AG04449 (cell line): ENCODE measurements at regions not wholly inside any gene's neighbourhood (a gene's known extent, or its start where the extent isn't known, plus 50 kb on each side); places are given as distances from the start of the nearest gene placed in this dataset.
"Not testable (repeated sequence)": the region's sequence is repeated elsewhere in the genome, so short reads cannot be mapped to it uniquely, and the experiment has no call there.

Experiments used
- CTCF ChIA-PET: fragments of 350-600 bp; formaldehyde crosslinking; extraction: SDS; loops from one replicate; lab custom pipeline; 2021; ENCODE audit warnings: antibody characterized with exemption; lab: Yijun Ruan, JAX
- POLR2A ChIA-PET: fragments of 400-600, 350-600 bp; formaldehyde crosslinking; extraction: SDS; loops from one replicate; lab custom pipeline; 2020; ENCODE audit warnings: antibody characterized with exemption, inconsistent platforms; lab: Yijun Ruan, JAX
- DNase-seq: peaks from one replicate; pipeline ENCODE4 v3.0.0-alpha.2; 2010; ENCODE audit warnings: low read depth, low spot score
- H3K4me3 ChIP-seq: 2 replicates; pipeline ENCODE4 v1.5.1; 2011; ENCODE audit warnings: low read depth, mild to moderate bottlenecking, control low read depth, low read length
- TF ChIP-seq, protein P1 (sequence below): IDR thresholded peaks from one replicate; pipeline ENCODE4 v1.5.1; 2011; ENCODE audit warnings: mild to moderate bottlenecking, moderate library complexity, low read length, control low read depth, inconsistent platforms; ENCODE audit not compliant: insufficient read depth; ENCODE audit errors: missing control alignments

DNA sequence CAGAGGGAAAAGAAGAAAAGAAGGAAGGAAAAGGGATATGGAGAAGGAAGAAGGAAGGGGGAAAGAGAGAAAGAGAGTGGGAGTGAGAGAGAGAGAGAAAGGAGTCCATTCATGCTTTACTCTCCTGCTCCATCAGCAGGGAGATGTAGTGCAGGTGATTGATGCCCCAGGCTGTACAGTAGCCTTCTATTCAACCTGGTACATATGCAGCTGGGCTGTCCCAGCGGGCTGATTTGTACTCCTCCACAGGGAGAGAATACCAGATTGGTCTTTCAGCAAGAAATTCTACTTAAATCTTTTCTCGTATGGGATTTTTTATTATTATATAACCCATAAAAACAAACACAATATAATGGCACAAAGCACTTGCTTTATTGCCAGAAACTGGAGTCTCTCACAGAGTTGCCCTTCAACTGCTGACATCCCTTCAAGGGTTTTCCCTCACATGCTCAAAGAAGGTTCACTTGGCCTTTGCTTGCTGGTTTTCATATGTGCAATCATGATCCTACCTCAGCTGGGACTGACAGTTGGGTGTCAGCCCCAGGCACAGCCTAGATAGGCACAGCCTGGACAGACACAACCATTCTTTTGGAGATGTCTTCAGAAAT, 380.1 kb upstream of the RIOK2 start:
- no peak for DNase-seq
- POLR2A ChIA-PET, result no interaction called here
- CTCF ChIA-PET, result no interaction called here
- TF ChIP-seq, protein P1, sequence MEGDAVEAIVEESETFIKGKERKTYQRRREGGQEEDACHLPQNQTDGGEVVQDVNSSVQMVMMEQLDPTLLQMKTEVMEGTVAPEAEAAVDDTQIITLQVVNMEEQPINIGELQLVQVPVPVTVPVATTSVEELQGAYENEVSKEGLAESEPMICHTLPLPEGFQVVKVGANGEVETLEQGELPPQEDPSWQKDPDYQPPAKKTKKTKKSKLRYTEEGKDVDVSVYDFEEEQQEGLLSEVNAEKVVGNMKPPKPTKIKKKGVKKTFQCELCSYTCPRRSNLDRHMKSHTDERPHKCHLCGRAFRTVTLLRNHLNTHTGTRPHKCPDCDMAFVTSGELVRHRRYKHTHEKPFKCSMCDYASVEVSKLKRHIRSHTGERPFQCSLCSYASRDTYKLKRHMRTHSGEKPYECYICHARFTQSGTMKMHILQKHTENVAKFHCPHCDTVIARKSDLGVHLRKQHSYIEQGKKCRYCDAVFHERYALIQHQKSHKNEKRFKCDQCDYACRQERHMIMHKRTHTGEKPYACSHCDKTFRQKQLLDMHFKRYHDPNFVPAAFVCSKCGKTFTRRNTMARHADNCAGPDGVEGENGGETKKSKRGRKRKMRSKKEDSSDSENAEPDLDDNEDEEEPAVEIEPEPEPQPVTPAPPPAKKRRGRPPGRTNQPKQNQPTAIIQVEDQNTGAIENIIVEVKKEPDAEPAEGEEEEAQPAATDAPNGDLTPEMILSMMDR, result no peak
- no peak overlapping the region for H3K4me3 ChIP-seq

DNA sequence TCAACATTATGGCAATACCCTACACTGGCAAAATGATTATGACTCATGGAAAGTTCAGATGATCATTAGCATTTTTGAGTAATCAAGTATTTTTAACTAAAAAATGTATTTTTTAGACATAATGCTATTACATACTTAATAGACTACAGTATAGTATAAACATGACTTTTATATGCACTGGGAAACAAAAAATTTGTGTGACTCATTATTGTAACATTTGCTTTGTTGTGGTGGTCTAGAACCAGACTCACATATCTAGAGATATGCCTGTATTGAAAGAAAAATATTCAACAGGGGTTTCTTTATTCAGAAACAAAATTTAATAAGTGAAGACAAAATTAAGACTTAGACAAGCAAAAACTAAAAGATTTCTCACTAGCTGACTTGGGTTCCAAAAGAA, 385.3 kb upstream of the RIOK2 start:
- TF ChIP-seq, protein P1, result no peak
- ChIA-PET CTCF (no interaction called here), POLR2A (no interaction called here)
- no peak overlapping the region for H3K4me3 ChIP-seq
- DNase-seq, result no peak

DNA sequence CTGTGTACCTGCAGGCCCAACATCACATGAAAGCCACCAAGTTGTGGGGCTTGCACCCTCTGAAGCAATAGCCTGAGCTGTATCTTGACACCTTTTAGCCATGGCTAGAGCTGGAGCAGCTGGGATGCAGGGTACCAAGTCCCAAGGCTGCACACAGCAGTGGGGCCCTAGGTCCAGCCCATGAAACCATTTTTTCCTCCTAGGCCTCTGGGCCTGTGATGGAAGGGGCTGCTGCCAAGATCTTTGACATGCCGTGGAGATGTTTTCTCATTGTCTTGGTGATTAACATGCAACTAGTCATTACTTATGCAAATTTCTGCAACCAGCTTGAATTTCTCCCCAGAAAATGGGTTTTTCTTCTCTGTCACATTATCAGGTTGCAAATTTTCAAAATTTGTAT, 387.2 kb upstream of the RIOK2 start:
- TF ChIP-seq, protein P1, result no peak
- no peak for DNase-seq
- ChIA-PET CTCF (no interaction called here), POLR2A (no interaction called here)
- no peak overlapping the region for H3K4me3 ChIP-seq

DNA sequence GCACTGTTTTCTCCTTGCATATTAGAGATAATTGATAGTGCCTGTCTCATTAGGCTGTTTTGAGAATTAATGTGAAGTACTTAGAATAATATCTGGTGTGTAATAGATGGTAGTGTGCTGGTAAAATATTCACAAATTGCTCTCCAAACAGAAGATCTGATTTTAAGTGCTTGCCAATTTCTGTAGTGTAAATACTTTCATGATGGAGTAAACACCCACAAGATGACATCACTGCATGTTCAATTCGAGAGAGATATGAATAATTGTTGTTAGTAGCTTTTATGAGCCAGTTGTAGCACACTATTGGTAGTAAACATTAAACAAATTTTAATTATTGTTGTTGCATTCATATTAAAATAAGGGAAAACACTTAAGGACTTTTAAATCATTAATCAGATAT, 392.3 kb upstream of the RIOK2 start:
- DNase-seq, result no peak
- ChIA-PET POLR2A (no interaction called here), CTCF (interaction anchor here (0.7 kb wide), 1 partner anchor 41 kb away, joined by 3 read pairs; no protein-coding TSS in a partner anchor)
- no peak overlapping the region for H3K4me3 ChIP-seq
- TF ChIP-seq, protein P1, result no peak

DNA sequence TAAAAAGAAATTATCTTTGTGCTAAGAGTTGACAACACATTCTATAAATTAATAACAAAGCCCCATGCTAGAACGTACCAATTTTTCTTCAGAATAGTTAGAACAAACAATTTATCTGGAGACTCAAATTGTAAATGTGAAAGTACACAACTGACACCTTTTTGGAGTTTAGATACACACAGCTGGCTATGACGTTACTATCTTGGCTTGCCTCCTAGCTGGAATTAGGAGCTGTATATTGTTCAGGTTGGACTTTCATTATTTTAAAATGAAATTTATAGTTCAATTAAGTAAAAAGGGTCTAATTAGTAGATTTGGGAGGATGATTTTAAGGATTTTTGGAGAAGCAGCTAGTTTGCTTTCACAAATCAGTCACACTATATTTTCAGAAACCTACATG, 393.9 kb upstream of the RIOK2 start:
- ChIA-PET CTCF (no interaction called here), POLR2A (no interaction called here)
- no peak overlapping the region for H3K4me3 ChIP-seq
- TF ChIP-seq, protein P1, result no peak
- DNase-seq, result no peak

DNA sequence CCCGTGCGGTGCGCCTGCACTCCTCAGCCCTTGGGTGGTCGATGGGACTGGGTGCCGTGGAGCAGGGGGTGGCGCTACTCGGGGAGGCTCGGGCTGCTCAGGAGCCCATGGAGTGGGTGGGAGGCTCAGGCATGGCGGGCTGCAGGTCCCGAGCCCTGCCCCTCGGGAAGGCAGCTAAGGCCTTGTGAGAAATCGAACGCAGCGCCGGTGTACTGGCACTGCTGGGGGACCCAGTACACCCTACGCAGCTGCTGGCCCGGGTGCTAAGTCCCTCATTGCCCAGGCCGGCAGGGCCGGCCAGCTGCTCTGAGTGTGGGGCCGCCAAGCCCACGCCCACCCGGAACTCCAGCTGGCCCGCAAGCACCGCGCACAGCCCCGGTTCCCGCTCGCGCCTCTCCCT, 396.9 kb upstream of the RIOK2 start:
- DNase-seq, H3K4me3 ChIP-seq, POLR2A ChIA-PET, CTCF ChIA-PET: not testable (repeated sequence)

DNA sequence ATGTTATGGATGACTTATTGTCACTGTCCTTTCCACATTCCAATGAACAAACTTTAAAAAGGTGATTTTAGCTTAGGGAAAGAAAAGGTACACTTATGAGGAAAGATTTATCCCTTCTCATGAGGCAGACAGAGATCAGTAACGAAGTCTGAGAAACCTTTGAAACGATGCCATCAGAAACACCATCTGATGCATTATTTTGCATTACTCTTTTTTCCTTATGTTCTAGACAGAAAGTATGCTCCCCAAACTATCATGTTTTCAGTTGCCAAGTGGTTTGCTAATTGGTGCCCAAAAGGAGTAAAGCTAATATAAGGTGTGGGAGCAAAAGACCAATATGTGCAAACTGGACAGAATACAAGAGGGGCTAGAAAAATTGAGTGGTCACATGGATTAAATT, 397.7 kb upstream of the RIOK2 start:
- CTCF ChIA-PET, result no interaction called here
- DNase-seq, result no peak
- TF ChIP-seq, protein P1, result no peak
- no peak overlapping the region for H3K4me3 ChIP-seq
- POLR2A ChIA-PET, result no interaction called here
